Mesenchymal stem cell (in vitro differentiated cells and primary cell): ENCODE measurements at regions not wholly inside any gene's neighbourhood (a gene's known extent, or its start where the extent isn't known, plus 50 kb on each side); places are given as distances from the start of the nearest gene placed in this dataset.
"Not testable (repeated sequence)": the region's sequence is repeated elsewhere in the genome, so short reads cannot be mapped to it uniquely, and the experiment has no call there.

Experiments
- DNase-seq: peaks from one replicate; pipeline ENCODE4 v3.0.0-alpha.2; 2013
- H2AFZ ChIP-seq: one replicate; pipeline ENCODE4 v1.6.1; 2013; ENCODE audit warnings: low read depth, mild to moderate bottlenecking, control low read depth, inconsistent platforms, low read length, moderate library complexity
- H2AK5ac ChIP-seq: 2 replicates; pipeline ENCODE4 v1.6.1; 2013; ENCODE audit warnings: low read length, moderate library complexity, mild to moderate bottlenecking, inconsistent platforms; ENCODE audit not compliant: severe bottlenecking
- H2BK120ac ChIP-seq: one replicate; pipeline ENCODE4 v1.6.1; 2013; ENCODE audit warnings: low read depth, mild to moderate bottlenecking, inconsistent platforms, low read length, moderate library complexity
- H2BK12ac ChIP-seq, 2 experiments: one replicate each; pipeline ENCODE4 v1.6.1; 2013; ENCODE audit warnings: inconsistent platforms in 2 of 2, low read length in 2 of 2, mild to moderate bottlenecking in 2 of 2, moderate library complexity in 2 of 2, control low read depth in 1 of 2
- H2BK15ac ChIP-seq: one replicate; pipeline ENCODE4 v1.6.1; 2013; ENCODE audit warnings: mild to moderate bottlenecking, low read depth, inconsistent platforms; ENCODE audit not compliant: poor library complexity, severe bottlenecking
- H2BK5ac ChIP-seq: 2 replicates; pipeline ENCODE4 v1.6.1; 2013; ENCODE audit warnings: low read depth, mild to moderate bottlenecking, low read length, control low read depth, inconsistent platforms; ENCODE audit not compliant: poor library complexity, severe bottlenecking
- H3K14ac ChIP-seq, 2 experiments: one replicate each; pipeline ENCODE4 v1.6.1; 2013; ENCODE audit warnings: inconsistent platforms in 2 of 2, low read length in 2 of 2, control low read depth in 1 of 2, mild to moderate bottlenecking in 1 of 2, moderate library complexity in 1 of 2
- H3K18ac ChIP-seq, 2 experiments: one replicate each; pipeline ENCODE4 v1.6.1; 2013; ENCODE audit warnings: inconsistent platforms in 2 of 2, low read length in 2 of 2, control low read depth in 1 of 2, low read depth in 1 of 2, mild to moderate bottlenecking in 1 of 2
- H3K23ac ChIP-seq, 2 experiments: one replicate each; pipeline ENCODE4 v1.6.1; 2013; ENCODE audit warnings: inconsistent platforms in 2 of 2, low read length in 2 of 2, mild to moderate bottlenecking in 2 of 2, moderate library complexity in 2 of 2, control low read depth in 1 of 2
- H3K27ac ChIP-seq: 2 replicates; pipeline ENCODE4 v1.5.1; 2013; ENCODE audit warnings: mild to moderate bottlenecking, moderate library complexity, low read length, control low read depth, inconsistent platforms; ENCODE audit not compliant: poor library complexity, severe bottlenecking
- H3K27me3 ChIP-seq, 2 experiments: 2 replicates each; pipeline versions ENCODE4 v1.6.1 to v1.7.0; 2013; ENCODE audit warnings: low read length in 2 of 2, mild to moderate bottlenecking in 2 of 2, moderate library complexity in 2 of 2, control low read depth in 1 of 2, inconsistent platforms in 1 of 2; ENCODE audit not compliant: control insufficient read depth in 1 of 2, insufficient read depth in 1 of 2
- H3K36me3 ChIP-seq, 2 experiments: 2 replicates each; pipeline versions ENCODE4 v1.6.1 to v1.7.0; 2013; ENCODE audit warnings: low read length in 2 of 2, control low read depth in 1 of 2, inconsistent platforms in 1 of 2, low read depth in 1 of 2, mild to moderate bottlenecking in 1 of 2; ENCODE audit not compliant: insufficient read depth in 2 of 2, control insufficient read depth in 1 of 2
- H3K4ac ChIP-seq, 2 experiments: one replicate each; pipeline ENCODE4 v1.6.1; 2013; ENCODE audit warnings: inconsistent platforms in 2 of 2, low read length in 2 of 2, mild to moderate bottlenecking in 2 of 2, moderate library complexity in 2 of 2, control low read depth in 1 of 2, low read depth in 1 of 2
- H3K4me1 ChIP-seq: 2 replicates; pipeline ENCODE4 v1.6.1; 2013; ENCODE audit warnings: low read depth, low read length, control low read depth; ENCODE audit not compliant: control insufficient read depth, insufficient read depth
- H3K4me2 ChIP-seq: 2 replicates; pipeline ENCODE4 v1.6.1; 2013; ENCODE audit warnings: low read length, mild to moderate bottlenecking, inconsistent platforms; ENCODE audit not compliant: poor library complexity, severe bottlenecking
- H3K4me3 ChIP-seq, 2 experiments: 2 replicates each; pipeline versions ENCODE4 v1.5.1 to v1.7.0; 2013; ENCODE audit warnings: low read length in 2 of 2, mild to moderate bottlenecking in 2 of 2, control low read depth in 1 of 2, low read depth in 1 of 2; ENCODE audit not compliant: insufficient read depth in 1 of 2
- H3K79me1 ChIP-seq: replicated peaks from 2 replicates; pipeline ENCODE4 v1.6.1; 2013; ENCODE audit warnings: mild to moderate bottlenecking, control low read depth, low read length, inconsistent platforms; ENCODE audit not compliant: poor library complexity, severe bottlenecking
- H3K9ac ChIP-seq: 2 replicates; pipeline ENCODE4 v1.7.0; 2013; ENCODE audit warnings: mild to moderate bottlenecking, low read length, moderate library complexity
- H3K9me3 ChIP-seq: 2 replicates; pipeline ENCODE4 v1.7.0; 2013; ENCODE audit warnings: mild to moderate bottlenecking, low read length; ENCODE audit not compliant: control insufficient read depth
- H4K8ac ChIP-seq: one replicate; pipeline ENCODE4 v1.6.1; 2013; ENCODE audit warnings: inconsistent platforms, mild to moderate bottlenecking, low read length, moderate library complexity
- H4K91ac ChIP-seq: one replicate; pipeline ENCODE4 v1.6.1; 2013; ENCODE audit warnings: mild to moderate bottlenecking, low read length, inconsistent platforms
- WGBS: methylation state at CpG from one replicate; pipeline ENCODE4 v1.1.7; 2013; ENCODE audit warnings: mixed read lengths; 5-methylcytosine and 5-hydroxymethylcytosine counted together

- Histone ChIP-seq H3K4ac (no peak overlapping the region), H2BK15ac (no peak overlapping the region), H3K9ac (no peak overlapping the region), H3K4me3 (no peak overlapping the region), H3K27me3 (no peaks in the 10 kb centered on the region), H3K14ac (no peak overlapping the region), H2BK120ac (no peak overlapping the region), H2AFZ (no peak overlapping the region), H2BK5ac (no peak overlapping the region), H2AK5ac (no peak overlapping the region), H4K91ac (no peak overlapping the region), H3K4me1 (no peaks in the 10 kb centered on the region), H3K9me3 (no peaks in the 10 kb centered on the region), H3K4me2 (no peak overlapping the region), H3K23ac (no peak overlapping the region), H3K27ac (no peak overlapping the region), H3K36me3 (no peaks in the 10 kb centered on the region), H2BK12ac (no peak overlapping the region), H4K8ac (no peak overlapping the region), H3K79me1 (no peaks in the 10 kb centered on the region), H3K18ac (no peak overlapping the region)
- 83% methylated on average over 1 of the region's 3 CpGs for WGBS
- no peak for DNase-seq
Measured at GRCh38 chr2:184322615-184323014, 275.7 kb upstream of the ZNF804A start.

GRCh38 chr2:184326066-184326465, 272.3 kb upstream of the ZNF804A start:
- H3K18ac ChIP-seq, result no peak overlapping the region
- no peaks in the 10 kb centered on the region for H3K79me1 ChIP-seq
- H3K23ac ChIP-seq, result no peak overlapping the region
- no peak overlapping the region for H2BK15ac ChIP-seq
- no peak overlapping the region for H3K4ac ChIP-seq
- no peak for DNase-seq
- H4K8ac ChIP-seq, result no peak overlapping the region
- no peak overlapping the region for H3K4me3 ChIP-seq
- no peak overlapping the region for H3K4me2 ChIP-seq
- WGBS, result 100% methylated on average over 2 of the region's 2 CpGs
- no peak overlapping the region for H3K9ac ChIP-seq
- H3K14ac ChIP-seq, result no peak overlapping the region
- no peak overlapping the region for H2BK5ac ChIP-seq
- H3K36me3 ChIP-seq, result no peaks in the 10 kb centered on the region
- no peak overlapping the region for H3K27ac ChIP-seq
- H3K4me1 ChIP-seq, result no peaks in the 10 kb centered on the region
- H2AFZ ChIP-seq, result no peak overlapping the region
- no peak overlapping the region for H2BK120ac ChIP-seq
- H3K9me3 ChIP-seq, result no peaks in the 10 kb centered on the region
- H4K91ac ChIP-seq, result no peak overlapping the region
- H2BK12ac ChIP-seq, result no peak overlapping the region
- no peak overlapping the region for H2AK5ac ChIP-seq
- no peaks in the 10 kb centered on the region for H3K27me3 ChIP-seq

- not testable (repeated sequence) for H3K9ac ChIP-seq, H2BK120ac ChIP-seq, H2AFZ ChIP-seq, H3K79me1 ChIP-seq, H4K91ac ChIP-seq, H4K8ac ChIP-seq, H3K18ac ChIP-seq, H3K23ac ChIP-seq, H2BK15ac ChIP-seq, H3K4ac ChIP-seq, H2BK12ac ChIP-seq, H3K36me3 ChIP-seq, H2AK5ac ChIP-seq, H3K14ac ChIP-seq, H3K27ac ChIP-seq, H3K4me1 ChIP-seq, H3K27me3 ChIP-seq, H2BK5ac ChIP-seq, H3K4me2 ChIP-seq, H3K4me3 ChIP-seq, DNase-seq, H3K9me3 ChIP-seq
- WGBS, result 76% methylated on average over 18 of the region's 30 CpGs
Measured at GRCh38 chr2:184327805-184328204, 270.5 kb upstream of the ZNF804A start.

GRCh38 chr2:184330561-184330960, 267.8 kb upstream of the ZNF804A start:
- not testable (repeated sequence) for H4K91ac ChIP-seq, H3K36me3 ChIP-seq, H2AFZ ChIP-seq, H3K4me3 ChIP-seq, H3K23ac ChIP-seq, H3K9me3 ChIP-seq, H3K9ac ChIP-seq, H4K8ac ChIP-seq, H2BK5ac ChIP-seq, H3K27ac ChIP-seq, H2BK15ac ChIP-seq, H2BK12ac ChIP-seq, H3K4me1 ChIP-seq, H2AK5ac ChIP-seq, H3K18ac ChIP-seq, H2BK120ac ChIP-seq, H3K4ac ChIP-seq, H3K4me2 ChIP-seq, DNase-seq, H3K27me3 ChIP-seq, H3K79me1 ChIP-seq, H3K14ac ChIP-seq
- WGBS, result 97% methylated on average over 18 of the region's 18 CpGs
